Eye (tissue), 1 donor: ENCODE measurements at regions not wholly inside any gene's neighbourhood (a gene's known extent, or its start where the extent isn't known, plus 50 kb on each side); places are given as distances from the start of the nearest gene placed in this dataset.
"Not testable (repeated sequence)": the region's sequence is repeated elsewhere in the genome, so short reads cannot be mapped to it uniquely, and the experiment has no call there.

Experiments
- DNase-seq: peaks from one replicate; pipeline ENCODE4 v3.0.0-alpha.2; 2015

GRCh38 chr2:78154586-78154985, 632.4 kb upstream of the LRRTM4 start:
- DNase-seq = no peak

- DNase-seq = no peak
These were observed 640.0 kb upstream of the LRRTM4 start for GRCh38 chr2:78162202-78162601.

- DNase-seq = not testable (repeated sequence)
These were observed 650.0 kb upstream of the LRRTM4 start for GRCh38 chr2:78172157-78172556.

- DNase-seq = peak; percentile 27
These were observed 653.5 kb upstream of the LRRTM4 start for GRCh38 chr2:78175645-78176044.

GRCh38 chr2:78201064-78201575, 678.9 kb upstream of the LRRTM4 start:
- DNase-seq = no peak

GRCh38 chr2:78202366-78202765, 680.2 kb upstream of the LRRTM4 start:
- DNase-seq = peak; percentile 34

GRCh38 chr2:78202986-78203670, 681.0 kb upstream of the LRRTM4 start:
- no peak for DNase-seq

GRCh38 chr2:78218066-78218465, 695.9 kb upstream of the LRRTM4 start:
- DNase-seq = no peak

GRCh38 chr2:78237704-78238103, 715.5 kb upstream of the LRRTM4 start:
- DNase-seq = no peak

- DNase-seq = peak; percentile 21
These were observed 723.4 kb upstream of the LRRTM4 start for GRCh38 chr2:78245394-78246135.

GRCh38 chr2:78251708-78252107, 729.5 kb upstream of the LRRTM4 start:
- DNase-seq = no peak

- no peak for DNase-seq
These were observed 738.7 kb upstream of the LRRTM4 start for GRCh38 chr2:78260861-78261260.

- no peak for DNase-seq
These were observed 739.3 kb upstream of the LRRTM4 start for GRCh38 chr2:78261454-78261853.

- not testable (repeated sequence) for DNase-seq
These were observed 739.9 kb upstream of the LRRTM4 start for GRCh38 chr2:78262089-78262488.

GRCh38 chr2:78262713-78263375, 740.7 kb upstream of the LRRTM4 start:
- no peak for DNase-seq

- peak; percentile 67 for DNase-seq
These were observed 741.4 kb upstream of the LRRTM4 start for GRCh38 chr2:78263571-78263970.

- no peak for DNase-seq
These were observed 742.0 kb upstream of the LRRTM4 start for GRCh38 chr2:78264130-78264529.

- no peak for DNase-seq
These were observed 744.3 kb upstream of the REG3G start for GRCh38 chr2:78281164-78281563.

- no peak for DNase-seq
These were observed 734.8 kb upstream of the REG3G start for GRCh38 chr2:78290581-78291214.

GRCh38 chr2:78293768-78294167, 731.7 kb upstream of the REG3G start:
- no peak for DNase-seq

- DNase-seq = no peak
These were observed 724.2 kb upstream of the REG3G start for GRCh38 chr2:78301166-78301789.

GRCh38 chr2:78304678-78305077, 720.8 kb upstream of the REG3G start:
- DNase-seq = peak; percentile 19

GRCh38 chr2:78309460-78309859, 716.0 kb upstream of the REG3G start:
- no peak for DNase-seq
